Right atrium auricular region (tissue), 2 donors: ENCODE measurements at regions not wholly inside any gene's neighbourhood (a gene's known extent, or its start where the extent isn't known, plus 50 kb on each side); places are given as distances from the start of the nearest gene placed in this dataset.

Experiments used
- DNase-seq: peaks from one replicate; pipeline ENCODE4 v3.0.0-alpha.2; 2019; ENCODE audit warnings: low spot score
- H3K27ac ChIP-seq, 2 donors: fragments of 200-600 bp; sonication (generic); 1 replicate in 1 of 2; 2 replicates in 1 of 2; pipeline ENCODE4 v1.5.1; 2016 to 2019
- H3K27me3 ChIP-seq, 2 donors: fragments of 200-600 bp; sonication (generic); one replicate each; pipeline versions ENCODE4 v1.5.1 to v1.6.0; 2017 to 2019
- H3K36me3 ChIP-seq: fragments of 200-600 bp; sonication (generic); one replicate; pipeline ENCODE4 v1.5.1; 2016
- H3K4me1 ChIP-seq, 2 donors: fragments of 200-600 bp; sonication (generic); one replicate each; pipeline versions ENCODE4 v1.5.1 to v1.6.0; 2017 to 2019
- H3K4me3 ChIP-seq, 2 donors: fragments of 200-600 bp; sonication (generic); 1 replicate in 1 of 2; 2 replicates in 1 of 2; pipeline ENCODE4 v1.5.1; 2017 to 2019; ENCODE audit warnings: mild to moderate bottlenecking in 1 of 2, moderate library complexity in 1 of 2
- H3K9me3 ChIP-seq, 2 donors: fragments of 200-600 bp; sonication (generic); one replicate each; pipeline ENCODE4 v1.5.1; 2019
- TF ChIP-seq, protein P1 (sequence below), 2 donors: fragments of 200-600 bp; sonication (generic); IDR thresholded peaks; one replicate each; pipeline ENCODE4 v1.5.1; 2019; ENCODE audit warnings: antibody characterized with exemption in 2 of 2

GRCh38 chr4:175229154-175229553, 311.0 kb downstream of the ADAM29 start:
- TF ChIP-seq, protein P1, sequence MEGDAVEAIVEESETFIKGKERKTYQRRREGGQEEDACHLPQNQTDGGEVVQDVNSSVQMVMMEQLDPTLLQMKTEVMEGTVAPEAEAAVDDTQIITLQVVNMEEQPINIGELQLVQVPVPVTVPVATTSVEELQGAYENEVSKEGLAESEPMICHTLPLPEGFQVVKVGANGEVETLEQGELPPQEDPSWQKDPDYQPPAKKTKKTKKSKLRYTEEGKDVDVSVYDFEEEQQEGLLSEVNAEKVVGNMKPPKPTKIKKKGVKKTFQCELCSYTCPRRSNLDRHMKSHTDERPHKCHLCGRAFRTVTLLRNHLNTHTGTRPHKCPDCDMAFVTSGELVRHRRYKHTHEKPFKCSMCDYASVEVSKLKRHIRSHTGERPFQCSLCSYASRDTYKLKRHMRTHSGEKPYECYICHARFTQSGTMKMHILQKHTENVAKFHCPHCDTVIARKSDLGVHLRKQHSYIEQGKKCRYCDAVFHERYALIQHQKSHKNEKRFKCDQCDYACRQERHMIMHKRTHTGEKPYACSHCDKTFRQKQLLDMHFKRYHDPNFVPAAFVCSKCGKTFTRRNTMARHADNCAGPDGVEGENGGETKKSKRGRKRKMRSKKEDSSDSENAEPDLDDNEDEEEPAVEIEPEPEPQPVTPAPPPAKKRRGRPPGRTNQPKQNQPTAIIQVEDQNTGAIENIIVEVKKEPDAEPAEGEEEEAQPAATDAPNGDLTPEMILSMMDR (IDR thresholded peaks at IDR 0.05), result no peak
- peaks cover 0 to 3% of the 10 kb centered on the region in 2 donors for H3K27me3 ChIP-seq
- DNase-seq, result no peak

GRCh38 chr4:175234162-175234561, 316.0 kb downstream of the ADAM29 start:
- Histone ChIP-seq H3K4me1 (no peaks in the 10 kb centered on the region), H3K4me3 (no peak overlapping the region), H3K9me3 (no peaks in the 10 kb centered on the region), H3K27me3 (peaks cover 0 to 3% of the 10 kb centered on the region in 2 donors), H3K36me3 (no peaks in the 10 kb centered on the region), H3K27ac (no peak overlapping the region)
- no peak for DNase-seq
- TF ChIP-seq, protein P1 (IDR thresholded peaks at IDR 0.05), result no peak

More at GRCh38 chr4:175229154-175229553, 311.0 kb downstream of the ADAM29 start:
- Histone ChIP-seq H3K36me3 (no peaks in the 10 kb centered on the region), H3K9me3 (no peaks in the 10 kb centered on the region), H3K4me3 (no peak overlapping the region), H3K4me1 (no peaks in the 10 kb centered on the region), H3K27ac (no peak overlapping the region)

DNA sequence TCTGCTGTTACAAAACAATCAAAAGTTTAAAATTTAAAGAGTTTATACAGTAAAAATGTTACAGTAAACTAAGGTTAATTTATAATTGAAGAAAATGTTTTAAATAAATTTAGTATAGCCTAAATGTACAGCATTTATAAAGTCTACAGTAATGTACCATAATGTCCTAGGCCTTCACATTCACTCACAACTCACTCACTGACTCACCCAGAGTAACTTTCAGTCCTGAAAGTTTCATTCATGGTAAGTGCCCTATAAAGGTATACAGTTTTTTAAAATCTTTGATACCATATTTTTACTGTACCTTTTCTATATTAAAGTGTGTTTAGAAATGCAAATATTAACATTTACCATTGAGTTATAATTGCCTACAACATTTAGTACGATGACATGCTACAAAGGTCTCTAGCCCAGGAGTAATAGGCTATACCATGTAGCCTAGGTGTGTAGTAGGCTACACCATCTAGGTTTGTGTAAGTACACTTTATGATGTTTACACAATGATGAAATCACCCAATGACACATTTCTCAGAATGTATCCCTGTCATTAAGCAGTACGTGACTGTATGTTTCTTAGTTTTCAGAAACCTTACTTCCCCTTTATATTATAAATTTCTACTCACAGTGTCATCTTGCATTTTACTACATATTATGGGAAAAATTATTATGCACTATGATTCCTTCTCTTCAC, 320.8 kb downstream of the ADAM29 start:
- TF ChIP-seq, protein P1 (IDR thresholded peaks at IDR 0.05), result no peak
- no peak overlapping the region for H3K27ac ChIP-seq
- H3K36me3 ChIP-seq, result no peaks in the 10 kb centered on the region
- no peaks in the 10 kb centered on the region for H3K9me3 ChIP-seq
- DNase-seq, result no peak
- no peaks in the 10 kb centered on the region for H3K4me1 ChIP-seq
- no peak overlapping the region for H3K4me3 ChIP-seq
- H3K27me3 ChIP-seq, result no peaks in the 10 kb centered on the region

- Histone ChIP-seq H3K27me3 (no peaks in the 10 kb centered on the region), H3K27ac (no peak overlapping the region), H3K4me3 (no peak overlapping the region), H3K36me3 (no peaks in the 10 kb centered on the region), H3K4me1 (no peaks in the 10 kb centered on the region), H3K9me3 (no peaks in the 10 kb centered on the region)
- DNase-seq, result no peak
- TF ChIP-seq, protein P1 (IDR thresholded peaks at IDR 0.05), result no peak
Observed at GRCh38 chr4:175246941-175247340, 328.8 kb downstream of the ADAM29 start.

- Histone ChIP-seq H3K9me3 (no peaks in the 10 kb centered on the region), H3K27ac (no peak overlapping the region), H3K27me3 (no peaks in the 10 kb centered on the region), H3K4me3 (no peak overlapping the region), H3K4me1 (no peaks in the 10 kb centered on the region), H3K36me3 (no peaks in the 10 kb centered on the region)
- TF ChIP-seq, protein P1 (IDR thresholded peaks at IDR 0.05), result no peak
- DNase-seq, result no peak
Observed at GRCh38 chr4:175252642-175253041, 334.5 kb downstream of the ADAM29 start.
